ENCODE measurements at regions not wholly inside any gene's neighbourhood (a gene's known extent, or its start where the extent isn't known, plus 50 kb on each side); places are given as distances from the start of the nearest gene placed in this dataset.

DNA sequence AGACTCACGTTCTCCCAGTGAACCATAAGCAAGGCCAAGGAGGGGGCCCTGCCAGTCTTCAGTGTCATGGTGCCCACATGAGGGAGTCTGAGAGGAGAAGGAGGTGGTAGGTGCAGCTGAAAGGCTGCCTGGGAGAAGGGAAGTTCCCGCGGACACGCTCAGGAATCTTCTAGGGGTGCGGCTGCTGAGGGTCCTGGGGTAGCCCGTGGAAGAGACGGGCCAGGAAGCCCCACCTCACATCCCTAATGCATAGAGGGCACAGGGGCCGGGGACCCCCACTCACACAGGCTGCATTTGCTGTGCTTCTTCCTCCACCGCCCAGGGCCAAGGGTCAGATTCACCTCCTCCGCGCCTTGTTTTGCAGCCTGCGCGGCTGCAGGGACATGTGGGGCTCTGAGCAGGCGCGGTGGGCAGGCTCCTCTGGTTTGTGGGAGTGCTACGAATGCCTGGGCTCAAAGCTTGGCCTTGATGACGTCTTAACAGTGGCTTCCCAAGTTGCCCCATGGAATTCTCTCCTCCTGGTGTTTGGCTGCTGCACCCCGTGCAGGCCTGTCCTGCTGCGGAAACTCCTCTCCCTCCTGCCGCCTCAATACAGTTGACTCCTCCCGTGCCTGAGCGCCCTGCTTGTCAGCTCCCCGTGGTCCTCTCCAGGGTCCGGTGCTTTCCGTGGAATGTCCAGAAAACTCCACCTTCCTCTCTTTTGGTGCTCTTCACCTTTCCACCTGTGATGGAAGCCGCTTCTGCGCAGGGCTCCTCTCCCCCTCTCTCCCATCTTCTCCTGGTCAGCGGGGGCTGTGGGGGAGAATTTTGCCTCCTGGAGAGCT lies 95.7 kb downstream of the VAPA start:
- DNase-seq: no peak

- DNase-seq: no peak
These were observed 96.8 kb downstream of the VAPA start for GRCh38 chr18:10010611-10011015.

- no peak for DNase-seq
These were observed 97.2 kb downstream of the VAPA start for GRCh38 chr18:10011061-10011460.

- DNase-seq: no peak
These were observed 97.9 kb downstream of the VAPA start for GRCh38 chr18:10011751-10012150.

DNA sequence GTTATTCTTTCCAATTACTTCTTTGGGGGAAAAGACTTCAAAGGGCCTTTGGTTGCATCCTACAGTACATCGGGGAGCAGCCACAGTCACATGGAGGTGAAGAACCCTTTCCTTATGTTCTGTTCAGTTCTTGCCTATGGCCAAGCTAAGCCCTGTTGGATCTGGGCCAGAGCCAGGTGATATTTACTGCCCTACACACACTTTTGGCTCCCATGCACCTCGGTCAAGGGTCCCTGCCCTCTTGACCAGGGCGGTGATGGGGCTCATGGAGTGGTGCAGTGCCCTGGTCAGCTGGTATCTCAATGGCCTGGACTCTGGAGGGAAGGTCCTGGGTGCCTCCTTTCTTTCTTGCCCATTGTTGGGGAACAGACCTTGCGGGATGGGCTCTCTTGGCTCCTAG lies 98.7 kb downstream of the VAPA start:
- DNase-seq: no peak

DNA sequence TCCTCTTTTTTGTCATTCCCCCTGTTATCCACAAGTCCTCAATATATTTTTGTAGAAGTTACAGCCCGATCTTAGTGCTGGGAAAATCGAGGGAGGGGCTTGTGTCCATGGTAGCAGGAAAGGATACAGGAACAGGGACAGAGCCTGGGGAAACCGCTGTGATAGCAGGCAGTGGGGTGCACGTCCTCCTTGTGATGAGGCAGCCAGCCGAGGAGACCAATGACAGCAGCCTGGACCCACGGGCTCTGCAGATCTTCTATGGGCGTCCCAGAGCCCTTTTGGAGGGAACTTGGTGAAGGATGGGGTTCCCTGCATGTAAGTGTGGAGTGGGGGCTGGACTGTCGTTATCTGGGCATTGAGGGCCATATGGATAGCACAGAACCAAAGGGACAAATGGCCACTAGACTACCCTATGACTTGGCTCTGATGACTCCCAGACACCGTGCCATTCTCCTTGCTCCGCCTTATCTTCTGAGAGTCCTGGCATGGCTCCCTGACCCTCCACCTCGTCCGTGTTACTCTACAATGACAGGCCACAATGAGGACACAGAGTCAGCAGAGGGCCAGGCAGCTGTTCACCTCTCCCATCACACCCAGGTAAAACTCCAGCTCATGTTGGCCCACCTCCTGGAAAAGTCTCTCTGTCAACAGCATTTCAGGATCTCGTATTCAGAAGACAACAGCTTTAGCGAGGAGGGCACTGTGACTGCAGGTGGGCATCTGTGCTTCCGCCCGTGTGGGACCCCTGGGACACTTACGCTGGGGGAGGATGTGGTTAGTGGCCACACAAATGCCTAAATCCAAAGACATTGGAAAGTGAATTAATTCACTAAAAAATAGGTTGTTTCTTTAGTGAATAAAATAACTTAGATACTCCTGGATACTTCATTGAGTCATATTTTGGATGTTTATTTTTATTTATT lies 100.1 kb downstream of the VAPA start:
- no peak for DNase-seq

- DNase-seq: no peak
These were observed 101.5 kb downstream of the VAPA start for GRCh38 chr18:10015288-10015701.

DNA sequence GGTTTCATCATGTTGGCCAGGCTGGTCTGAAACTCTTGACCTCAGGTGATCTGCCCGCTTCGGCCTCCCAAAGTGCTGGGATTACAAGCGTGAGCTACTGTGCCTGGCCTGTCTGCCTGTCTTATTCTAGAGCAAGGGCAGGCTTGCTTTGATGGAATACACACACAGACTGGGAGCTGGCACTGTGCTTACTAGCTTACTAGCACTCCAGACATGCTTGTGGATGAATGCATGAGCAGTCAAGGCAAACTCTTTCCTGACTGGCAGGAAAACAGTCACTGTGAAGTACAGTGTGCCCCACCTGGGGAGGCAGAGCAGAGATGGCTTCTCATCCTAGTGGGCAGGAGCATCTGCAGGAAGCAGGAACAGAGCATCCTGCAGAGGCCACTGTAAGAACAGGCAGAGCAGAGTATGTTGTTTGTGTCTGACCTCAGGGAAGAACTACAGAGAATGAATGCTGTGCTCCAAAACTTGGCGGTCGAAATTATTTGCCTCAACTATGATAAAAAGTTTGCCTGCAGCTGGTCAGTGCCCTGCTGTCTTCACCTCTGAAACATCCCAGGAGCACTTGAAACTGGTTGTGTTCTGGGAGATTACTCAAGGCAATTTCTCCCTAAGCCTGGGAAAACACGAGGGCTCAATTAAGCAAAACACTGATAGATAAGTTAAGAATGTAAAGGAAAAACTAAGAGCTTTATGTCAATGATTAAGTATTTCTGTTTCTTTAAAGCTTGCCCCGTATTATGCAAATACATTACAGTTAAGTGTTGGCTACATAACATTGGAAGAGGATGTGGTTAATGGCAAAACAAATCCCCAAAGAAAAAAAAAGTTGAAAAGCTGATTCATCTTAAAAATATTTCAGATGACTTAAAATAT lies 102.4 kb downstream of the VAPA start:
- DNase-seq: no peak

DNA sequence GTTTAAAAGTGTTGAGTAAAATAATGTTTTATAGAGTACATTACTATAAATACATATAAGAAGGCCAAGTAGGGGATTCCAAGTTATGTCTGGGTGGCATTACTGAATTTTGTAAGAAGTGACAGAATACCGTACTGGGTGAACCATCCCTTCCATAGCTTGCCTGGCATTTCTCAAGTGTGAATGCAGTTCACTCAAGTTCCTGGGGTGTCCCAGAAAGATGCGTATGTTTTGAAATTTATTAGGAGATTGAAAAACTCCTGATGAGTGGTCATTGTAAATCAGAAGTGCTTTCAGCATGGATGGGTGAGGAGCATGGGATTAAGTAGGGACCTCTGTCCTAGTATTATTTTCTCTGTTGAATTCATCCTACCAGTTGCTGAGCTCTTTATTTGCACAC lies 103.2 kb downstream of the VAPA start:
- DNase-seq: no peak

- no peak for DNase-seq
These were observed 104.5 kb downstream of the VAPA start for GRCh38 chr18:10018289-10018688.

DNA sequence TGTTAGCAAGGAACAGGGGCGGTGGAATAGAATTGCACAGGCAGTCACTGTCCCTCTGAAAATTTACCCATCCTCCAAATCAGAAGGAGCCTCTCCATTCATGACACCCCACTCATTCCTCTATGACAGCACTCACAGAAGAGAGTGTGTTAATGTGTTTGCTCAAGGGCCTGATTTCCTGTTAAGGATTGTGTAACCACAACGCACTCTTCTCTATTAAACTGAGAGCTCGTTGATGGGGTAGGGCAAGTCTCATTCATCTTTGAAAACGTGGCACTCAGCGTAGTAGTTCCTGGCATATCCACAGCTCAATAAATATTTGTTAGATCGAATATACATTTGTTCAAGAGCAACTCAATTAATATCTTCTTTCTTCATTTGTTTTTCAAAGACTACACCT lies 106.4 kb downstream of the VAPA start:
- DNase-seq: no peak

DNA sequence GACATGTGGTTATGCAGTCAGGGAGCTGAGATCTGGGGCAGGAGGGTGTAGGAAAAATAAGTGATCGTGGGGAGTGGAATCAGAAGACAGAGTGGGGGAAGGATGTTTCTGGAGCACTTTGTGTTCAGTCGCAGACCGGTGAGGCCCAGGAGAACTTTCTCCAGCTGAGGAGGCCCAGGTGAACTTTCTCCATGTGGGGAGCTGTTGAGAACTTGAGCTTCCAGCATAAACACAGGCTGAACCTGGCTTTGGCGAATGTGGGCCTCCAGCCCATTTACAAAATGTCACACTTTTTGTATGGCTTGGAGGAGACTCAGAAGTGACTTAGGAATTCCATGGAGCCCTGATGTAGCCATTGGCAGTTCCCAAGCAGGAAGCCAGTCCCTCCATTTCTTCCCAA lies 108.5 kb downstream of the VAPA start:
- DNase-seq: no peak

- DNase-seq: no peak
These were observed 110.2 kb downstream of the VAPA start for GRCh38 chr18:10023853-10024570.

DNA sequence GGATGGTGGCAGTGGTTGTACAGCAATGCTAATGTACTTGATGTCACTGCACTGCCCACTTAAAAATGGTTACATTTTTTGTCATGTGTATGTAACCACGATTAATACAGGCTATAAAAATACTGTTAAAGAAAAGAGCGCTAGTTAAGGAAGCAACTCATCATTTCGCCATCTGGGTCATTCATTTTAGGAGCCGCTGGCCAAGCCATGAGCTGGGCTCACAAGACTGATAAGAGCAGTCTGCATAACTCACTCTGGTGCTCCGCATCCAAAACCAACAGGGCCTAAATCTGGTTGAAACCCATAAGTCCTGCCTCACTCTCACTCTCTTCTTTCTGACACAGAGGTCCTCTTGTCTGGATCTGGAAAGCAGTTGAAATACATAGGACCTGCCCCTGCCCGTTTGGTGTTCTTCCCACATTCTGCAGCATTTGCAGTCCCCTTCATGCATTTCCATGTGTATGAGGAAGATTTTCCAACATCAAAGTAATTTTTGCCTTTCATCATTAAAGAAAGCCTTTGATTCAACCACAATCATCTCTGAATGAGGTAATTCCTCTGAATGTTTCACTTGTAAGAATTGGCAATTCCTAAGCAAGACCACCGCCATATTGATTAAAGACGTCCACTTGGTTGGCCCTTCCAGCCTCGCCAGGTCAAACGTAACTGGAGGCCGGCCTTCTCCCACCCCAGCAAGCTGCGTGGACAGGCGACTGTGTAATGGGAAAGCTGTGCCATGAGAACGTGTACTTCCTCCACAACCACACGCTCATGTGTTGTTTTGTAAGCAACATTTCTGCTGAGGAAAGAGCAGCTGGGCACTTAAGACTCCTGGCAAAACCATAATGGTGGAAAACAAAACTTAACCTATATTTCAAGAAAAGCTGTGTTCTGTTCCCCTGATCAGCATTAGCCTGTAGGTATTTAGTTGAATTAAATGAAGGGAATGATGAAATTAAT lies 112.2 kb downstream of the VAPA start:
- no peak for DNase-seq

GRCh38 chr18:10027031-10027430 lies 113.2 kb downstream of the VAPA start:
- no peak for DNase-seq

- DNase-seq: no peak
These were observed 113.6 kb downstream of the VAPA start for GRCh38 chr18:10027461-10027860.

- no peak for DNase-seq
These were observed 115.9 kb downstream of the VAPA start for GRCh38 chr18:10029711-10030110.

DNA sequence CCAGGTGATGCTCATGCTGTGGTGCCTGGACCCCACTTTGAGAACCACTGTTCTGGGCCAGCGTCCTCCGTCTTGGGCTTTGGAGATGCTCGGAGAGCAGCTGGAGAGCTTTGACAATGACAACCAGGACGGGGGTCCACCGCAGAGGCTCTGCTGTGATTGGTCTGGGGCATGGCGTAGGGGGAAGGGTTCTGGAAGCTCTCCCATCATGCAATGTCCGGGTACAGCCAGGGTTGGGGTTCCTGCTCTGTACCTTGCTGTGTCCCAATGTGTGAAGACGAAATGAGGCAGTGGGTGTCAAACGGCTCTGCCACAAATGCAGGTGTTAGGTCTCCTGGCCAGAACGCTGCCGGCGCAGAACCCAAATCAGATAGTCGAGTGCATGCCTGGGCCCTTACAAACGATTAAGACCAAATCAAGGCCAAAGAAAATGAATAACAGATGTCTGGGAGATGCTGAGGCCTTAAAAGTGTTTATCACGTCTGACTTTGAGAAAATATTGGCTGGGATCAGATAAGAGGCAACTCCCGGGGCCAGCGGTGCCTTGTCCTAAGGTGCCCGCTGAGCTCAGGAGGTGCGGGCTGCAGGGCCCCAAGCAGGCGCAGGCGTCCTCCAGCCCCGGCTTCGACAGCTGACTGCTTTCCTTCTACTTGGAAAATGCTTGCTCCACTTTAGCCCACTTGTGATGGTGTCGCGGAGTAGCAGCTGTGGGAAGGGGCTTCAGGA lies 117.2 kb downstream of the VAPA start:
- DNase-seq: no peak

- no peak for DNase-seq
These were observed 118.7 kb downstream of the VAPA start for GRCh38 chr18:10032331-10033015.

DNA sequence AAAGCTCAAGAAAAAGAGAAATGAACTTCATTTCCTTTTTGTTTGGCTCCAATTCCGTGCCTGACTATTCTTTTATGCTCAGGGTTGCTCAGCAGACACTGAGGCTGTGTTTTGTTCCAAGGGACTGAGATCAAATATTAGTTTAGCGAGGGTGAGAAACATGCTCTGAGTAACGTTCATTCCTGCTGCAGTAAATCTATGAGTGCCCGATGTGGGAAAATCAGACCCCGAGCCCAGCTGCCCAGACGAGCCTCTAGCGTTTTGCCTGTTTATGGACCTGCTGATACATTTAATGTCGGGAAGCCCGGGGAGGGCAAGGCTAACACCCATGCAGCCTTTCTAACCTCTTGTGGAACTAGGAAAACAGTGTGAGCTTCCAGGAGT lies 119.2 kb downstream of the VAPA start:
- no peak for DNase-seq
